ENCODE measurements at regions not wholly inside any gene's neighbourhood (a gene's known extent, or its start where the extent isn't known, plus 50 kb on each side); places are given as distances from the start of the nearest gene placed in this dataset.

GRCh38 chr11:86724137-86724536, 51.7 kb upstream of the ME3 start:
- Histone ChIP-seq H3K27ac (ENCODE audit: insufficient read depth, low read length, poor library complexity, severe bottlenecking) (no peak overlapping the region), H3K27me3 (ENCODE audit: control insufficient read depth, insufficient read depth, low read length) (peaks cover 2% of the 10 kb centered on the region), H3K36me3 (ENCODE audit: control insufficient read depth, insufficient read depth, low read length) (no peaks in the 10 kb centered on the region), H3K4me1 (ENCODE audit: control insufficient read depth, insufficient read depth, low read length, poor library complexity, severe bottlenecking) (no peaks in the 10 kb centered on the region), H3K4me3 (ENCODE audit: low read depth, low read length) (no peak overlapping the region), H3K9me3 (ENCODE audit: control insufficient read depth in 2 of 2, low read length in 2 of 2) (no peaks in the 10 kb centered on the region)
- no peaks in the 10 kb centered on the region for H3K4me1 Mint-ChIP-seq
- H3K27ac Mint-ChIP-seq, result no peak overlapping the region
- peaks cover 1 to 18% (median 10%) of the 10 kb centered on the region in 7 donors for H3K9me3 Mint-ChIP-seq
- DNase-seq (no peak), ATAC-seq (ENCODE audit: low read depth in 2 of 2) (no peak)
- H3K27me3 Mint-ChIP-seq, result peaks cover 13% of the 10 kb centered on the region
- no peaks in the 10 kb centered on the region for H3K36me3 Mint-ChIP-seq
- no peak overlapping the region for H3K4me3 Mint-ChIP-seq

GRCh38 chr11:86723281-86723680, 50.9 kb upstream of the ME3 start:
- Histone ChIP-seq H3K27me3 (ENCODE audit: control insufficient read depth, insufficient read depth, low read length) (peaks cover 2% of the 10 kb centered on the region), H3K27ac (ENCODE audit: insufficient read depth, low read length, poor library complexity, severe bottlenecking) (no peak overlapping the region), H3K4me3 (ENCODE audit: low read depth, low read length) (no peak overlapping the region), H3K9me3 (ENCODE audit: control insufficient read depth in 2 of 2, low read length in 2 of 2) (no peaks in the 10 kb centered on the region), H3K4me1 (ENCODE audit: control insufficient read depth, insufficient read depth, low read length, poor library complexity, severe bottlenecking) (no peaks in the 10 kb centered on the region), H3K36me3 (ENCODE audit: control insufficient read depth, insufficient read depth, low read length) (no peaks in the 10 kb centered on the region)
- no peaks in the 10 kb centered on the region for H3K36me3 Mint-ChIP-seq
- no peak overlapping the region for H3K4me3 Mint-ChIP-seq
- no peak overlapping the region for H3K27ac Mint-ChIP-seq
- H3K4me1 Mint-ChIP-seq, result no peaks in the 10 kb centered on the region
- no peak for ATAC-seq (ENCODE audit: low read depth in 2 of 2)
- H3K9me3 Mint-ChIP-seq, result peaks cover 1 to 18% (median 10%) of the 10 kb centered on the region in 7 donors
- H3K27me3 Mint-ChIP-seq, result peaks cover 13% of the 10 kb centered on the region
- no peak for DNase-seq

GRCh38 chr11:86722748-86723147, 50.3 kb upstream of the ME3 start:
- H3K4me1 Mint-ChIP-seq, result no peaks in the 10 kb centered on the region
- no peak overlapping the region for H3K4me3 ChIP-seq (ENCODE audit: low read depth, low read length)
- H3K27me3 Mint-ChIP-seq, result peaks cover 13% of the 10 kb centered on the region
- H3K27me3 ChIP-seq (ENCODE audit: control insufficient read depth, insufficient read depth, low read length), result peaks cover 2% of the 10 kb centered on the region
- ATAC-seq (ENCODE audit: low read depth in 2 of 2), result no peak
- no peak overlapping the region for H3K27ac Mint-ChIP-seq
- no peaks in the 10 kb centered on the region for H3K36me3 ChIP-seq (ENCODE audit: control insufficient read depth, insufficient read depth, low read length)
- no peak overlapping the region for H3K4me3 Mint-ChIP-seq
- no peak overlapping the region for H3K27ac ChIP-seq (ENCODE audit: insufficient read depth, low read length, poor library complexity, severe bottlenecking)
- H3K9me3 ChIP-seq (ENCODE audit: control insufficient read depth in 2 of 2, low read length in 2 of 2), result no peaks in the 10 kb centered on the region
- no peak for DNase-seq
- peaks cover 1 to 18% (median 10%) of the 10 kb centered on the region in 7 donors for H3K9me3 Mint-ChIP-seq
- no peaks in the 10 kb centered on the region for H3K4me1 ChIP-seq (ENCODE audit: control insufficient read depth, insufficient read depth, low read length, poor library complexity, severe bottlenecking)
- H3K36me3 Mint-ChIP-seq, result no peaks in the 10 kb centered on the region
